Body of pancreas (tissue), 4 donors: ENCODE measurements at regions not wholly inside any gene's neighbourhood (a gene's known extent, or its start where the extent isn't known, plus 50 kb on each side); places are given as distances from the start of the nearest gene placed in this dataset.

Experiments
- ATAC-seq: fragments of 150-250 bp; one replicate; pipeline ENCODE4 v1.9.1; 2016
- DNase-seq, 4 donors: peaks; one replicate each; pipeline ENCODE4 v3.0.0-alpha.2; 2019
- H3K27ac ChIP-seq, 4 donors: fragments of 200-600 bp; sonication (generic); 1 replicate in 3 of 4; 2 replicates in 1 of 4; pipeline versions ENCODE4 v1.5.1 to v1.6.1; 2016 to 2019; ENCODE audit warnings: mild to moderate bottlenecking in 1 of 4, mixed read lengths in 1 of 4, moderate library complexity in 1 of 4
- H3K27me3 ChIP-seq, 2 donors: fragments of 200-600 bp; sonication (generic); one replicate each; pipeline ENCODE4 v1.6.0; 2016; ENCODE audit warnings: mild to moderate bottlenecking in 1 of 2
- H3K36me3 ChIP-seq, 2 donors: fragments of 200-600 bp; sonication (generic); replicated peaks in 1 of 2; 2 replicates each; pipeline ENCODE4 v1.5.1; 2016; ENCODE audit warnings: low read depth in 2 of 2; ENCODE audit not compliant: insufficient read depth in 1 of 2
- H3K4me1 ChIP-seq: fragments of 200-600 bp; sonication (generic); one replicate; pipeline ENCODE4 v1.6.0; 2016
- H3K4me3 ChIP-seq, 2 donors: fragments of 200-600 bp; sonication (generic); 1 replicate in 1 of 2; 2 replicates in 1 of 2; pipeline ENCODE4 v1.5.1; 2016 to 2019
- H3K9me3 ChIP-seq, 3 donors: fragments of 200-600 bp; sonication (generic); 1 replicate in 2 of 3; 2 replicates in 1 of 3; pipeline ENCODE4 v1.5.1; 2016
- POLR2A ChIP-seq, 3 donors: fragments of 450-650 bp; IDR thresholded peaks; one replicate each; pipeline ENCODE4 v1.6.1; 2016; ENCODE audit warnings: antibody characterized with exemption in 3 of 3, mild to moderate bottlenecking in 2 of 3
- WGBS, 2 donors: methylation state at CpG; one replicate each; pipeline ENCODE4 v1.1.5; 2017; 5-methylcytosine and 5-hydroxymethylcytosine counted together
- intact Hi-C: fragments of 100-400 bp; cut with DNase I; formaldehyde crosslinking; loops from one replicate; pipeline ENCODE4 v1.15.1; 2023
- TF ChIP-seq, protein P1 (sequence below), 7 experiments: fragments of 450-650 bp in 4 of 7; fragments of 200-600 bp in 3 of 7; sonication (generic) in 3 of 7; IDR thresholded peaks; one replicate each; pipeline ENCODE4 v1.5.1; 2016 to 2019; ENCODE audit warnings: antibody characterized with exemption in 7 of 7

GRCh38 chr5:72692231-72692637 is 124.2 kb upstream of the TNPO1 start:
- no peaks in the 10 kb centered on the region for H3K4me1 ChIP-seq
- H3K9me3 ChIP-seq: no peaks in the 10 kb centered on the region
- H3K27me3 ChIP-seq: no peaks in the 10 kb centered on the region
- no peak overlapping the region for H3K4me3 ChIP-seq
- no peak for ATAC-seq
- intact Hi-C loops: no loop called here
- H3K36me3 ChIP-seq: no peaks in the 10 kb centered on the region
- no peak for DNase-seq
- TF ChIP-seq POLR2A (IDR thresholded peaks at IDR 0.05): no peak
- TF ChIP-seq, protein P1, sequence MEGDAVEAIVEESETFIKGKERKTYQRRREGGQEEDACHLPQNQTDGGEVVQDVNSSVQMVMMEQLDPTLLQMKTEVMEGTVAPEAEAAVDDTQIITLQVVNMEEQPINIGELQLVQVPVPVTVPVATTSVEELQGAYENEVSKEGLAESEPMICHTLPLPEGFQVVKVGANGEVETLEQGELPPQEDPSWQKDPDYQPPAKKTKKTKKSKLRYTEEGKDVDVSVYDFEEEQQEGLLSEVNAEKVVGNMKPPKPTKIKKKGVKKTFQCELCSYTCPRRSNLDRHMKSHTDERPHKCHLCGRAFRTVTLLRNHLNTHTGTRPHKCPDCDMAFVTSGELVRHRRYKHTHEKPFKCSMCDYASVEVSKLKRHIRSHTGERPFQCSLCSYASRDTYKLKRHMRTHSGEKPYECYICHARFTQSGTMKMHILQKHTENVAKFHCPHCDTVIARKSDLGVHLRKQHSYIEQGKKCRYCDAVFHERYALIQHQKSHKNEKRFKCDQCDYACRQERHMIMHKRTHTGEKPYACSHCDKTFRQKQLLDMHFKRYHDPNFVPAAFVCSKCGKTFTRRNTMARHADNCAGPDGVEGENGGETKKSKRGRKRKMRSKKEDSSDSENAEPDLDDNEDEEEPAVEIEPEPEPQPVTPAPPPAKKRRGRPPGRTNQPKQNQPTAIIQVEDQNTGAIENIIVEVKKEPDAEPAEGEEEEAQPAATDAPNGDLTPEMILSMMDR (IDR thresholded peaks at IDR 0.05): no peak
- no peak overlapping the region for H3K27ac ChIP-seq
- WGBS, 2 donors: 30 to 52% methylated on average over 4 of the region's 4 CpGs

- no peak overlapping the region for H3K4me3 ChIP-seq
- H3K27ac ChIP-seq: no peak overlapping the region
- DNase-seq: no peak
- H3K4me1 ChIP-seq: no peaks in the 10 kb centered on the region
- WGBS, 2 donors: 57 to 65% methylated on average over 3 of the region's 3 CpGs
- no peaks in the 10 kb centered on the region for H3K9me3 ChIP-seq
- H3K36me3 ChIP-seq: no peaks in the 10 kb centered on the region
- no peak for ATAC-seq
- no peaks in the 10 kb centered on the region for H3K27me3 ChIP-seq
- TF ChIP-seq, protein P1 (IDR thresholded peaks at IDR 0.05): no peak
- TF ChIP-seq POLR2A (IDR thresholded peaks at IDR 0.05): no peak
- intact Hi-C loops: no loop called here
These were observed 124.7 kb upstream of the TNPO1 start for GRCh38 chr5:72691751-72692150.

GRCh38 chr5:72688916-72689315 is 127.5 kb upstream of the TNPO1 start:
- Histone ChIP-seq H3K9me3 (no peaks in the 10 kb centered on the region), H3K36me3 (no peaks in the 10 kb centered on the region), H3K27me3 (no peaks in the 10 kb centered on the region), H3K27ac (no peak overlapping the region), H3K4me1 (no peaks in the 10 kb centered on the region), H3K4me3 (no peak overlapping the region)
- no peak for DNase-seq
- intact Hi-C loops: no loop called here
- TF ChIP-seq, protein P1 (IDR thresholded peaks at IDR 0.05): no peak
- no peak for TF ChIP-seq POLR2A (IDR thresholded peaks at IDR 0.05)
- ATAC-seq: no peak
- 73 to 82% methylated on average over 3 of the region's 3 CpGs for WGBS, 2 donors

- Histone ChIP-seq H3K36me3 (no peaks in the 10 kb centered on the region), H3K4me1 (no peaks in the 10 kb centered on the region), H3K4me3 (no peak overlapping the region), H3K27ac (no peak overlapping the region), H3K27me3 (no peaks in the 10 kb centered on the region), H3K9me3 (no peaks in the 10 kb centered on the region)
- no peak for TF ChIP-seq POLR2A (IDR thresholded peaks at IDR 0.05)
- TF ChIP-seq, protein P1 (IDR thresholded peaks at IDR 0.05): no peak
- 44 to 81% methylated on average over 1 of the region's 1 CpG for WGBS, 2 donors
- DNase-seq: no peak
- ATAC-seq: no peak
- intact Hi-C loops: no loop called here
These were observed 129.2 kb upstream of the TNPO1 start for GRCh38 chr5:72687288-72687687.

GRCh38 chr5:72682561-72682960 is 133.9 kb upstream of the TNPO1 start:
- WGBS, 2 donors: 78 to 79% methylated on average over 2 of the region's 2 CpGs
- DNase-seq (no peak), ATAC-seq (no peak)
- H3K9me3 ChIP-seq: no peaks in the 10 kb centered on the region
- no peaks in the 10 kb centered on the region for H3K36me3 ChIP-seq
- no peak for TF ChIP-seq POLR2A (IDR thresholded peaks at IDR 0.05)
- TF ChIP-seq, protein P1 (IDR thresholded peaks at IDR 0.05): no peak
- intact Hi-C loops: no loop called here
- H3K27me3 ChIP-seq: no peaks in the 10 kb centered on the region
- no peaks in the 10 kb centered on the region for H3K4me1 ChIP-seq
- no peak overlapping the region for H3K27ac ChIP-seq
- no peak overlapping the region for H3K4me3 ChIP-seq
